ENCODE measurements at regions not wholly inside any gene's neighbourhood (a gene's known extent, or its start where the extent isn't known, plus 50 kb on each side); places are given as distances from the start of the nearest gene placed in this dataset.

DNA sequence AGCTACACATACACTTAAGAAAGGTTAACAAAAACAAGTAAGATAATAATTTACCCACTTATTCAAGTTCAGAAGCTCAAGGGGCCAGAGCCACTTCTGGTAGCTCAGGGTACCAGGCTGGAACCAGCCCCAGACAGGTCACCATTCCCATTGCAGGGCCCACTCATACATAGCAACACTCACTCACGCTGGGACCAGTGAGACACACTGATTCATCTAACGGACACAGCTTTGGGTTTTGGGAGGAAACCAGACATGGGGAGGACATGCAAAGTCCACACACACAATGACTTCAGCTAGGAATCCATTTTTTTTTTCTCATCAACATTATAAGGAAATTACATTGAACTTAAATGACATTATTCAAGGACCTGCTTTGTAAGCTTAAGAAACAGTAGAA lies 169.1 kb downstream of the ZC3H11B start:
- DNase-seq (ENCODE audit: extremely low read depth in 1 of 11, low read depth in 9 of 11, low spot score in 4 of 11) = no peak

DNA sequence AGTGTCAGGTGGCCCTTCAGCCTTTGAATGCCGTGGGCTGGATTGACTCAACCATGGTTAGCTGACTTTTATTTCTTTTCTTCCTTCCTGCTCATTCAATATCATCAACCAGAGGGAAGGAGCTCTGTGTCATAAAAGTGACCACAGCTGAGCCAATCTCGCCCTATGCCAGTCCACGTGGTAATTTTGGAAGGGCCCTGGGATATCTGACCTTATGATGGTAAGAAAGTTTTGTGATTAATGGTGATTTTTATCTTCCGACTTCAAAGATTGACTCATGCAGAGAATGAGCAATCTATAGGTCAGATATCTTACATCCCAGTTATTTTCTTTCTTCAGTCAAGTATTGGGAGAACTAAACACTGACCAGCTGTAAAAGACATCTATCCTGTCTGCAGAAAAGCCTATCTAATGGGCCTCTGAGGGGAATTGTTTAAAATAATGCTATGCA lies 170.3 kb downstream of the ZC3H11B start:
- no peak for DNase-seq (ENCODE audit: extremely low read depth in 1 of 11, low read depth in 9 of 11, low spot score in 4 of 11)

DNA sequence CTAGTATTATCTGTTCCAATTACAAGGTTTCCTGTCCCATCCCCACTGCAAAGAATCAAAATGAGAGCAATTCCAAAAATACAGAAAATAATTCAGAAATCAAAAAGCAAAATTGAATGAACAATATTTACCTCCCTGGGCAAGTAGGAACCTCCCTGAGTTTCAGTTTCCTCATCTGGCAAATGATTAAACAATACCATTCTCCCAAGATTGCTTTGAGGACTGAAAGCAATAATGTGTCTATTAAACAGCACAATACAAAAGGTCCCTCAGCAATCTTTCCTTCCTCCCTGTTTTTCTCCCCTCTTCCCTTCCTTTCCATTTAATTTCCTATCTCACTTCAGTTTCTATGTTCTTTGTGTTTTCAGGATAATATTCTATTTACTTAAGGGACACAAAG lies 171.0 kb downstream of the ZC3H11B start:
- no peak for DNase-seq (ENCODE audit: extremely low read depth in 1 of 11, low read depth in 9 of 11, low spot score in 4 of 11)

DNA sequence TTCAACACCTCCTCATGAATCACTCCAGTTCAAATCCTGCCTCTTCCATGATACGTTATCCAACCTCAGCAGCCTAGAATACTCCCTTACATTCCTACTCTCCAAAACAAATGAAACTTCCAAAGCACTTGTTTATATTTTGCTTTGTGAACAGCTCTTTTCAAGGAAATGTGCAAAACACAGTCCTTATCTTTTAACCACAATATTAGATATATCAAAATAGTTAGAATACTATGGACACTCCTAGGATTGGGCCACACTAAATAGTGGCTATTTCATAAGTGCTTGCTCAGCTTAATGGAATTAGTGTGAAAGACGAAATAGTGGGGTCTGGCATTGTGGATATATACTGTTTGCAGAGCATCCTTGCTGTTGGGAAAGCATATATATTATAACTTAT lies 173.5 kb downstream of the ZC3H11B start:
- no peak for DNase-seq (ENCODE audit: extremely low read depth in 1 of 11, low read depth in 9 of 11, low spot score in 4 of 11)

DNA sequence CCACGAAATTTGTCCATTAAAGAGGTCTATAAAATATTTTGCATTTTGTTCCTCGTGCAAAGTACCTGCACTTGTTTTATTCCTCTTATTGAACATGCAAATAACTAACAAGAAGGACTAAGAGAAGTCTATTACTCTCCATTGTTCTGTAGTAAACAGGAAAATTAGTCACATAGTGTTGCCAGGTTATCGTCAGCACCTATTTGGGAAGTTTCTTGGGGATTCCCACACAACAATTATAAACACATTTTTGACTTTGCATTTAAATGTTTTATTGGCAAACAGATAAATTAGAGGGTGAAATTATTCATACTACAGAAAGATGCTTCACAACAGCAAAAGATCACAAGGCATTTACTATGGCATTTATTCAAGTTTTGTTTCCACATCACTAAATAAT lies 174.5 kb downstream of the ZC3H11B start:
- DNase-seq (ENCODE audit: extremely low read depth in 1 of 11, low read depth in 9 of 11, low spot score in 4 of 11) = no peak

DNA sequence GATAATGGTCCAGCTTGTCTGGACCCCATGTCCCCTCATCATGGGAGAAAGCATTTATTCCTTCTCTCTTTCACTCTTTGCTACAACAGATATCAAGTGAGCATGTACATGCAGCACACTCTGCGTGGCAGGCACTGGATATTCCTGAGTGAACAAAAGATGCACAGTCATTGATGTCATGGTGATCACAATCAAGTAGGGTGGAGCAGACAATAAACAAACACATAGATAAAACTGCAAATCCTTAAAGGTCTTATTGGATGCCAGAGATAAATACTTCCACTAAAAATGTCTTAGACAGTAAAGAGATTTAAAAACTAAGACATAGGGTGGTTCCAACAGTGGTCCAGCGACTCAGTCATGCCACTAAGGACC lies 178.0 kb downstream of the ZC3H11B start:
- no peak for DNase-seq (ENCODE audit: extremely low read depth in 1 of 11, low read depth in 9 of 11, low spot score in 4 of 11)

- no peak for DNase-seq (ENCODE audit: extremely low read depth in 1 of 11, low read depth in 9 of 11, low spot score in 4 of 11)
Measured at GRCh38 chr1:219434285-219434922, 178.5 kb downstream of the ZC3H11B start.

- no peak for DNase-seq (ENCODE audit: extremely low read depth in 1 of 11, low read depth in 9 of 11, low spot score in 4 of 11)
Measured at GRCh38 chr1:219433496-219434131, 179.3 kb downstream of the ZC3H11B start.

DNA sequence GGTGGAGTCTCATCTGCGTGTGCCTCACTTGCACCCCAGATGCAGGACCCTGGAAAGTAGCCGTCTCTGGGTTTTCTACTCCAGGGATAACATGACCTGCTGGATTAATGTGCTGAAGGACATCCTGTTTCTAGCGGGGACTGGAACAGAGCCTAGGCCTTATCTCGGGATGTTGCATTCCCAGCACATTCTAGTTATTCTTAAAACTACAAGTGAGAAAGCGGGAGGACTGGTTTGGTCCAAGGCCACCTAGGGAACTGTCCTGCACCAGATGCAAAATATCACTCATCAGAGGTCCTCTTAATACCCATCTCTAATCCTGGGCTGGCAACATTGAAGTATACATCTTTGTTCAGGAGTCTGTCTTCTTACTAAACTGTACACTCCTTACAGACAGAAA lies 179.9 kb downstream of the ZC3H11B start:
- DNase-seq (ENCODE audit: extremely low read depth in 1 of 11, low read depth in 9 of 11, low spot score in 4 of 11) = no peak

- DNase-seq (ENCODE audit: extremely low read depth in 1 of 11, low read depth in 9 of 11, low spot score in 4 of 11) = no peak
Measured at GRCh38 chr1:219432191-219432606, 180.7 kb downstream of the ZC3H11B start.

DNA sequence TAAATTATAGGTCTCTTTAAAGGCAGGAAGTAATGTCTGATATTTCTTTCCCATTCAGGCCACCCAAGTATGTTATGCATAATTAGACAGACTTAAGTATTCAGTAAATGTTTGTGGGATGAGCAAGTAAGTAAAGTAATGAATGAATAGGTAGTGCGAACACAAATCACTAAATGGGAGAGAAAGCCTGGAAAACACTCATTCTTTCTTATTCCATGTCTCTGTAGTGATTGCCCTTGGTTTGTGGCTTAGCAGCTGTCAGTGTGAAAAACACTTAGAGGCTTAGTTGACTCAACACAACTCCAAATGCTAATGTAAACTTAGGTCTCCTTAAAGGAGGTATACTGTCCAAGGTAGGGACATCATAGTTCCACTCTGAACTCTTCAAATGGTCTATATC lies 182.5 kb downstream of the ZC3H11B start:
- DNase-seq (ENCODE audit: extremely low read depth in 1 of 11, low read depth in 9 of 11, low spot score in 4 of 11) = no peak

DNA sequence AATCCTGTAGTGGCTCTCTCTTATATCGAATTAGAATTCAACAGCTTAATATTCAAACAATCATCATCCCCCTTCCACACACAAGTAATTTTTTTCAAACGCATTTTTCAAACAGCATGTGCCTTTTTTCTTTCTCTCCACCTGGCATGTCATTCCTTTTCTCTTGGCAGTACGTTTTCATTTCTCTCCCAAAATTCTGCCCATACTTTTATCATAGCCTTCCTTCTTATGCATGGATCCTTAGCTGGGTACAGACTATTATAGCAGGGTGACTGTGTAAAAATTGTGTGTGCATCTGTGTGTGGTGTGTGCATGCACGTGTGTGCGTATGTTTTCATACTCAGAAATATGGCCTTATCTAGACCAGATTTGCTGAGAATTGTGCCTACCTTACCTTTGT lies 184.3 kb downstream of the ZC3H11B start:
- no peak for DNase-seq (ENCODE audit: extremely low read depth in 1 of 11, low read depth in 9 of 11, low spot score in 4 of 11)

DNA sequence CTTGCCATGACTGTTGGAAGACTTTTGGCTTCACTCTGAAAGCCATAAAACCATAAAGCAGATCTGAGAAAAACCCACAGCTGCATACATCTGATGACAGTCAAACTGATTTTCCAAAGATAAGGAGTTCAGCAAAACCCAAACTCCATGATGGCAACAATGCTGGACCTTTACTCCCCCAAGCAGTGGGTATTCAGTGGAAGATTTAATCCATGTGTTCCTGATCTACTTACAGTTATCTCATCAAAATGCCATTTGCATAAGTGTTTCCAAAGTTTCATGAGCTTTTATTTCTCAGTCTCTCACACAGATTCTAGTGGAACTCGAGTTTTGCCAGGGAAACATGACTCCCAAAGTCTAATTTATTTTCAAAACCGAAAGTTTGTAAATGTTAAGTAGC lies 184.9 kb downstream of the ZC3H11B start:
- DNase-seq (ENCODE audit: extremely low read depth in 1 of 11, low read depth in 9 of 11, low spot score in 4 of 11) = no peak

DNA sequence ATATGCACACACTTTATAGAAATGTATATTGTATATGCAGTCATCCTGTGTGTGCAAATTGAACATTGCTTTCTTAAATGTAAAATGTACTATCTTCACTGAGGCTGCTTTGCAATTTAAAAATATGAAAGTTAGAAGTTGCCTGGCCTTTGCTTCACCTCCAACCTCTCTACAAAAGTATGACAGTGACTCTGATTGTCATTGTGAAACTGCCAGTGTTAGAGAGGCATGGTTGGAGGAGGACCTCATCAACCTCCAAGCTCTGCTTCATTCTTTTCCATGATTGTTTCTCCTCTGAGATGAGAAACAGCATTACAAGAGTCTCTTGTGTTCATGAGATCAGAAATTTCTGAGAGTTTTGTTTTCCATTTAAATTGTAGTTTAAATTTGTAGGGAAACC lies 185.5 kb downstream of the ZC3H11B start:
- DNase-seq (ENCODE audit: extremely low read depth in 1 of 11, low read depth in 9 of 11, low spot score in 4 of 11) = no peak

DNA sequence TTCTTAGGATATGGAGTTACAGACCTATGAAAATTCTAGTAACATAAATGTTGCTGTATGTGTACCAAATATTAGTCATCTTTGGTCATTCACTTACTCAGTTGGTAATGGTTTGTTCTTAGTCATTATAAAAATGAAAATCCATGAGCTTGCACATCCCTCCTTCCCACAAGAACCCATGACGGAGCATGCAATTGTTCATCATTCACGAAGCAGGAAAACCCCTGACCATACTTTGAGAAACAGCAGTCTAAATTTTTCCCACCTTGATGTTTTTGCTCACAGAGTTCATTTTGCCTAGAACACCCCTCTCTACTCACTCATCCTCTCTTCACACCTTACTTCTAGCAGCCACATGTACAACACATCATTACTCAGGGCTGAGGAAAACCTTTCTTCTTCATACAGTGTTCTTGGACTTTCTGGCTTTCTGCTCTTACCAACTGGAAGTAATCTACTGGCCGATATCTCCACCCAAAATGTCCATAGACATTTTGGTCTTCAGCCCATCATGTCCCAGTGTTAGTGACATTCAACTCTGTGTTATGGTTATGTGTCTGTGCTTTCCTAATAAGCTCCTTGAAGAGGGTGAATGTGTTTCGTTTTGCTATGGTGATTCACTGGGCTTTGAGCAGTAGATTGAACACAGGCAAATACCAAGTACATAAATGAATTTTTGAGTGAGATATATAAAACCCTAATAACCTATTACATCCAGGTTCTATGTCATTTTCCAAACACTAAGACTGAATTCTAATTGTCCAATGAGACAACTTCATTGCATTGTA lies 189.9 kb downstream of the ZC3H11B start:
- no peak for DNase-seq (ENCODE audit: extremely low read depth in 1 of 11, low read depth in 9 of 11, low spot score in 4 of 11)

DNA sequence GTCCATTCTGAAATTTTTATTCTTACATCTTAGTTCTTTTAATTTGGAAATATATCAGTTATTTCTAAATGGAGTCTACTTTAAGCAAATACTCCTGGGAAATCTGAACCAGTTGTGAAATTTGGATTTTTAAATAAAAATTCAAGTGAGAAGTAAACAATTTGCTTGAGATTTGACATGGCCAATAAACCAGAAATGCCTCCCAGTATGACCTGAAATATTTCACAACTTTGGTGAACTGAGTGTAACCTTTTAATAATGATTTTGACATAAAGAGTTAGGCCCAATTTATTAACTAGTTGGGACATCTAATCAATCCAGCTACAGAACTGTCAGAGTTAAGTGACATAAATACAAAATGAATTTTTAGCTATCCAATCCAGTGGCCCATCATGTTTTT lies 192.0 kb downstream of the ZC3H11B start:
- DNase-seq (ENCODE audit: extremely low read depth in 1 of 11, low read depth in 9 of 11, low spot score in 4 of 11) = no peak

- no peak for DNase-seq (ENCODE audit: extremely low read depth in 1 of 11, low read depth in 9 of 11, low spot score in 4 of 11)
Measured at GRCh38 chr1:219419860-219420259, 193.0 kb downstream of the ZC3H11B start.

DNA sequence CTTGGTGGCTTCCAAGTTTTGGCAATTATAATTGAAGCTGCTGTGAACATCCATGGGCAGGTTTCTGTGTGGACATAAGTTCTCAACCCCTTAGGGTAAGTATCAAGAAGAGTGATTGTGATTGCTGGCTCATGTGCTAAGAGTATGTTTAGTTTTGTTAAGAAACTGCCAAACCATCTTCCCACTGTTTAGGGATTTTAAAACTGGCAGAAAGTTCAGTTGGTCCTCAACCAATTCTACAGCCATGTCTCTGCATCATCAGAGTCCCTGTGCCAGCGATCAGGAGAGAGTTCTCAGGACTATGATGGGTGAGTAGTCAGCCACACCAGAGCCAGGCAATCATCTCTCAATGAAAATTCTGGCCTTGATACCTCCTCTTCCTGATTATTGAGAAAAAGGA lies 193.8 kb downstream of the ZC3H11B start:
- no peak for DNase-seq (ENCODE audit: extremely low read depth in 1 of 11, low read depth in 9 of 11, low spot score in 4 of 11)

GRCh38 chr1:219417610-219418009 lies 195.3 kb downstream of the ZC3H11B start:
- DNase-seq (ENCODE audit: extremely low read depth in 1 of 11, low read depth in 9 of 11, low spot score in 4 of 11) = no peak

DNA sequence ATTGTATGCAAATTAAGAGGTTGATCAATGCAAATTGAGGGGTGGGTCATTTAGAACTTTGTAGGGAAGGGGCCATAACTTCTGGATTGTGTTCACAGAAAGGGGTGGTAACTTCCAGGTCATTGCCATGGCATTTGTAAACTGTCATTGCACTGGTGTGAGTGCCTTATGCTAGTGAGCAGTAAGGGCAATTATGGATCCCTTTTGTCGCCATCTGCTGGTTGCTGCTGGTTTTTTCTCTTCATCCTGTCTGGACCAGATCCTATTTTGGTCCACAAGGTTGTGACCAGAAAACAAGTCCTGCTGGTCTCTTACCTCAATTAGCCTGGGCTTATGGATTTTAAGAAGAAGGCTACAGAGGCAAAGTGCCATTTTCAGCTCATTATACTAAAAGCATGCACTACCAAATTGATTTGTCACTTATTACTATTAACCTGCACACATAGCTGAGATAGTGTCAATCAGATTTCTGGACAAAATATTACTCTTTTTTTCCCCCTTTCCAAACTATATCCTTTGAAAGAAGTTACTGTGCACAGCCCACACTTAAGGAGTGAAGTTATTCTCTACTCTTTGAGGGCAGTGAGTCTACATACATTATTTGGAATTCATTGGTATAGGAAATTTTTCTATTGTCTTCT lies 196.2 kb downstream of the ZC3H11B start:
- peak in 9 of 11 donors; percentile 21 to 47 (median 33) for DNase-seq (ENCODE audit: extremely low read depth in 1 of 11, low read depth in 9 of 11, low spot score in 4 of 11)
